ENCODE measurements at regions not wholly inside any gene's neighbourhood (a gene's known extent, or its start where the extent isn't known, plus 50 kb on each side); places are given as distances from the start of the nearest gene placed in this dataset.

DNA sequence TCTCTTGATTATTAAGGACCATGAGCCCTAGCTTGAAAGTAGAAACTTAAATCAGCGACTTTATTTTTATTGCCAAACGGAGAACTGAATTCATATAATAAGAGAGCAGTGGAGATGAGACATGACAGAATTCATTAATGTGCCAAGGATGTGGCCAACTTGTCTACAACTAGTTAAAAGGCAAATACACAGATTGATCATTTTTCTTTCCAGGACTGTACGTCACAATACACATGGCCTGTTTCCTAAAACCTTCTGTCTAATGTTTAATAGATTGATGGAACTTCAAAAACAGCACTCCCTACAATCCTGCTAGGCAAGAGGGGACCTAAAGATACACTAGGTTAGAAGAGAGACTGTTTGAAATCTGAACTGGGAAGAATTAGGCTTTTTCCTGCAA is 647.8 kb downstream of the SATB2 start:
- ChIA-PET POLR2A (no interaction called here), CTCF (no interaction called here)
- TF ChIP-seq EMX1 (CRISPR knock-in tag; IDR thresholded peaks at IDR 0.05) (no peak), FOXJ3 (CRISPR knock-in tag; IDR thresholded peaks at IDR 0.05; ENCODE audit: borderline replicate concordance) (no peak), HMGA2 (CRISPR knock-in tag; IDR thresholded peaks at IDR 0.05) (no peak), ESRRA (CRISPR knock-in tag; IDR thresholded peaks at IDR 0.05; ENCODE audit: borderline replicate concordance) (no peak), ZNF138 (CRISPR knock-in tag; conservative IDR thresholded peaks at IDR 0.05) (no peak), ZBTB21 (CRISPR knock-in tag; IDR thresholded peaks at IDR 0.05; ENCODE audit: borderline replicate concordance) (no peak), NR3C1 (CRISPR knock-in tag; conservative IDR thresholded peaks at IDR 0.05; ENCODE audit: low read depth) (no peak), ZNF219 (CRISPR knock-in tag; IDR thresholded peaks at IDR 0.05; ENCODE audit: borderline replicate concordance) (no peak), KAT7 (CRISPR knock-in tag; IDR thresholded peaks at IDR 0.05; ENCODE audit: borderline replicate concordance) (no peak)
- TF ChIP-seq, protein P1, sequence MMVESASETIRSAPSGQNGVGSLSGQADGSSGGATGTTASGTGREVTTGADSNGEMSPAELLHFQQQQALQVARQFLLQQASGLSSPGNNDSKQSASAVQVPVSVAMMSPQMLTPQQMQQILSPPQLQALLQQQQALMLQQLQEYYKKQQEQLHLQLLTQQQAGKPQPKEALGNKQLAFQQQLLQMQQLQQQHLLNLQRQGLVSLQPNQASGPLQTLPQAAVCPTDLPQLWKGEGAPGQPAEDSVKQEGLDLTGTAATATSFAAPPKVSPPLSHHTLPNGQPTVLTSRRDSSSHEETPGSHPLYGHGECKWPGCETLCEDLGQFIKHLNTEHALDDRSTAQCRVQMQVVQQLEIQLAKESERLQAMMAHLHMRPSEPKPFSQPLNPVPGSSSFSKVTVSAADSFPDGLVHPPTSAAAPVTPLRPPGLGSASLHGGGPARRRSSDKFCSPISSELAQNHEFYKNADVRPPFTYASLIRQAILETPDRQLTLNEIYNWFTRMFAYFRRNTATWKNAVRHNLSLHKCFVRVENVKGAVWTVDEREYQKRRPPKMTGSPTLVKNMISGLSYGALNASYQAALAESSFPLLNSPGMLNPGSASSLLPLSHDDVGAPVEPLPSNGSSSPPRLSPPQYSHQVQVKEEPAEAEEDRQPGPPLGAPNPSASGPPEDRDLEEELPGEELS (CRISPR knock-in tag; IDR thresholded peaks at IDR 0.05), result no peak
- TF ChIP-seq, protein P2, sequence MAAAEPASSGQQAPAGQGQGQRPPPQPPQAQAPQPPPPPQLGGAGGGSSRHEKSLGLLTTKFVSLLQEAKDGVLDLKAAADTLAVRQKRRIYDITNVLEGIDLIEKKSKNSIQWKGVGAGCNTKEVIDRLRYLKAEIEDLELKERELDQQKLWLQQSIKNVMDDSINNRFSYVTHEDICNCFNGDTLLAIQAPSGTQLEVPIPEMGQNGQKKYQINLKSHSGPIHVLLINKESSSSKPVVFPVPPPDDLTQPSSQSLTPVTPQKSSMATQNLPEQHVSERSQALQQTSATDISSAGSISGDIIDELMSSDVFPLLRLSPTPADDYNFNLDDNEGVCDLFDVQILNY (CRISPR knock-in tag; IDR thresholded peaks at IDR 0.05), result no peak
- TF ChIP-seq, protein P3, sequence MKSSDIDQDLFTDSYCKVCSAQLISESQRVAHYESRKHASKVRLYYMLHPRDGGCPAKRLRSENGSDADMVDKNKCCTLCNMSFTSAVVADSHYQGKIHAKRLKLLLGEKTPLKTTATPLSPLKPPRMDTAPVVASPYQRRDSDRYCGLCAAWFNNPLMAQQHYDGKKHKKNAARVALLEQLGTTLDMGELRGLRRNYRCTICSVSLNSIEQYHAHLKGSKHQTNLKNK (CRISPR knock-in tag; IDR thresholded peaks at IDR 0.05), result no peak
- TF ChIP-seq, protein P4, sequence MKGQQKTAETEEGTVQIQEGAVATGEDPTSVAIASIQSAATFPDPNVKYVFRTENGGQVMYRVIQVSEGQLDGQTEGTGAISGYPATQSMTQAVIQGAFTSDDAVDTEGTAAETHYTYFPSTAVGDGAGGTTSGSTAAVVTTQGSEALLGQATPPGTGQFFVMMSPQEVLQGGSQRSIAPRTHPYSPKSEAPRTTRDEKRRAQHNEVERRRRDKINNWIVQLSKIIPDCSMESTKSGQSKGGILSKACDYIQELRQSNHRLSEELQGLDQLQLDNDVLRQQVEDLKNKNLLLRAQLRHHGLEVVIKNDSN (CRISPR knock-in tag; IDR thresholded peaks at IDR 0.05), result no peak
- TF ChIP-seq, protein P5, sequence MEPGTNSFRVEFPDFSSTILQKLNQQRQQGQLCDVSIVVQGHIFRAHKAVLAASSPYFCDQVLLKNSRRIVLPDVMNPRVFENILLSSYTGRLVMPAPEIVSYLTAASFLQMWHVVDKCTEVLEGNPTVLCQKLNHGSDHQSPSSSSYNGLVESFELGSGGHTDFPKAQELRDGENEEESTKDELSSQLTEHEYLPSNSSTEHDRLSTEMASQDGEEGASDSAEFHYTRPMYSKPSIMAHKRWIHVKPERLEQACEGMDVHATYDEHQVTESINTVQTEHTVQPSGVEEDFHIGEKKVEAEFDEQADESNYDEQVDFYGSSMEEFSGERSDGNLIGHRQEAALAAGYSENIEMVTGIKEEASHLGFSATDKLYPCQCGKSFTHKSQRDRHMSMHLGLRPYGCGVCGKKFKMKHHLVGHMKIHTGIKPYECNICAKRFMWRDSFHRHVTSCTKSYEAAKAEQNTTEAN (CRISPR knock-in tag; IDR thresholded peaks at IDR 0.05), result no peak
- TF ChIP-seq, protein P6, sequence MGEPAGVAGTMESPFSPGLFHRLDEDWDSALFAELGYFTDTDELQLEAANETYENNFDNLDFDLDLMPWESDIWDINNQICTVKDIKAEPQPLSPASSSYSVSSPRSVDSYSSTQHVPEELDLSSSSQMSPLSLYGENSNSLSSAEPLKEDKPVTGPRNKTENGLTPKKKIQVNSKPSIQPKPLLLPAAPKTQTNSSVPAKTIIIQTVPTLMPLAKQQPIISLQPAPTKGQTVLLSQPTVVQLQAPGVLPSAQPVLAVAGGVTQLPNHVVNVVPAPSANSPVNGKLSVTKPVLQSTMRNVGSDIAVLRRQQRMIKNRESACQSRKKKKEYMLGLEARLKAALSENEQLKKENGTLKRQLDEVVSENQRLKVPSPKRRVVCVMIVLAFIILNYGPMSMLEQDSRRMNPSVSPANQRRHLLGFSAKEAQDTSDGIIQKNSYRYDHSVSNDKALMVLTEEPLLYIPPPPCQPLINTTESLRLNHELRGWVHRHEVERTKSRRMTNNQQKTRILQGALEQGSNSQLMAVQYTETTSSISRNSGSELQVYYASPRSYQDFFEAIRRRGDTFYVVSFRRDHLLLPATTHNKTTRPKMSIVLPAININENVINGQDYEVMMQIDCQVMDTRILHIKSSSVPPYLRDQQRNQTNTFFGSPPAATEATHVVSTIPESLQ (CRISPR knock-in tag; IDR thresholded peaks at IDR 0.05), result no peak
- TF ChIP-seq, protein P7, sequence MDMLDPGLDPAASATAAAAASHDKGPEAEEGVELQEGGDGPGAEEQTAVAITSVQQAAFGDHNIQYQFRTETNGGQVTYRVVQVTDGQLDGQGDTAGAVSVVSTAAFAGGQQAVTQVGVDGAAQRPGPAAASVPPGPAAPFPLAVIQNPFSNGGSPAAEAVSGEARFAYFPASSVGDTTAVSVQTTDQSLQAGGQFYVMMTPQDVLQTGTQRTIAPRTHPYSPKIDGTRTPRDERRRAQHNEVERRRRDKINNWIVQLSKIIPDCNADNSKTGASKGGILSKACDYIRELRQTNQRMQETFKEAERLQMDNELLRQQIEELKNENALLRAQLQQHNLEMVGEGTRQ (CRISPR knock-in tag; IDR thresholded peaks at IDR 0.05), result no peak
- TF ChIP-seq, protein P8, sequence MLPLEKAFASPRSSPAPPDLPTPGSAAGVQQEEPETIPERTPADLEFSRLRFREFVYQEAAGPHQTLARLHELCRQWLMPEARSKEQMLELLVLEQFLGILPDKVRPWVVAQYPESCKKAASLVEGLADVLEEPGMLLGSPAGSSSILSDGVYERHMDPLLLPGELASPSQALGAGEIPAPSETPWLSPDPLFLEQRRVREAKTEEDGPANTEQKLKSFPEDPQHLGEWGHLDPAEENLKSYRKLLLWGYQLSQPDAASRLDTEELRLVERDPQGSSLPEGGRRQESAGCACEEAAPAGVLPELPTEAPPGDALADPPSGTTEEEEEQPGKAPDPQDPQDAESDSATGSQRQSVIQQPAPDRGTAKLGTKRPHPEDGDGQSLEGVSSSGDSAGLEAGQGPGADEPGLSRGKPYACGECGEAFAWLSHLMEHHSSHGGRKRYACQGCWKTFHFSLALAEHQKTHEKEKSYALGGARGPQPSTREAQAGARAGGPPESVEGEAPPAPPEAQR (CRISPR knock-in tag; IDR thresholded peaks at IDR 0.05), result no peak
- TF ChIP-seq, protein P9, sequence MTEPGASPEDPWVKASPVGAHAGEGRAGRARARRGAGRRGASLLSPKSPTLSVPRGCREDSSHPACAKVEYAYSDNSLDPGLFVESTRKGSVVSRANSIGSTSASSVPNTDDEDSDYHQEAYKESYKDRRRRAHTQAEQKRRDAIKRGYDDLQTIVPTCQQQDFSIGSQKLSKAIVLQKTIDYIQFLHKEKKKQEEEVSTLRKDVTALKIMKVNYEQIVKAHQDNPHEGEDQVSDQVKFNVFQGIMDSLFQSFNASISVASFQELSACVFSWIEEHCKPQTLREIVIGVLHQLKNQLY (CRISPR knock-in tag; IDR thresholded peaks at IDR 0.05), result no peak
- Mint-ChIP-seq H3K9me3 (no peaks in the 10 kb centered on the region), H3K36me3 (no peaks in the 10 kb centered on the region), H3K27me3 (ENCODE audit: low read depth) (no peaks in the 10 kb centered on the region), H3K4me1 (no peaks in the 10 kb centered on the region), H3K4me3 (no peak overlapping the region), H3K27ac (no peak overlapping the region)
- ATAC-seq (no peak), DNase-seq (ENCODE audit: low spot score) (no peak)

All from WTC11 (cell line).